ENCODE measurements at regions not wholly inside any gene's neighbourhood (a gene's known extent, or its start where the extent isn't known, plus 50 kb on each side); places are given as distances from the start of the nearest gene placed in this dataset.
"Not testable (repeated sequence)": the region's sequence is repeated elsewhere in the genome, so short reads cannot be mapped to it uniquely, and the experiment has no call there.

- intact Hi-C loops (cut with DNase I), result no loop called here
- peaks cover 0 to 1% (median 0%) of the 10 kb centered on the region in 3 donors for H3K9me3 ChIP-seq (ENCODE audit: control insufficient read depth in 2 of 3, insufficient read depth in 1 of 3, low read length in 3 of 3)
- no peak overlapping the region for H3K27ac ChIP-seq (ENCODE audit: low read depth in 2 of 2, low read length in 2 of 2)
- FAIRE-seq, result no peak
- no peak overlapping the region for H3K4me3 ChIP-seq (ENCODE audit: low read length in 3 of 3)
- no peaks in the 10 kb centered on the region for H3K4me1 ChIP-seq (ENCODE audit: control insufficient read depth in 2 of 3, insufficient read depth in 2 of 3, low read depth in 1 of 3, low read length in 3 of 3)
- no peak overlapping the region for H3K9ac ChIP-seq (ENCODE audit: low read length in 3 of 3)
- TF ChIP-seq CTCF (IDR thresholded peaks at IDR 0.05; ENCODE audit: borderline replicate concordance, extremely low read depth, insufficient read depth), result no peak
- no peaks in the 10 kb centered on the region for H3K27me3 ChIP-seq (ENCODE audit: control insufficient read depth, insufficient read depth, low read length)
- no peaks in the 10 kb centered on the region for H3K36me3 ChIP-seq (ENCODE audit: control insufficient read depth in 2 of 3, insufficient read depth in 3 of 3, low read length in 3 of 3)
- DNase-seq, result no peak
Observed at GRCh38 chr10:2036209-2036608, 298.9 kb upstream of the ADARB2 start.

- Histone ChIP-seq H3K27me3 (ENCODE audit: control insufficient read depth, insufficient read depth, low read length) (no peaks in the 10 kb centered on the region), H3K27ac (ENCODE audit: low read depth in 2 of 2, low read length in 2 of 2) (no peak overlapping the region), H3K9ac (ENCODE audit: low read length in 3 of 3) (no peak overlapping the region), H3K4me3 (ENCODE audit: low read length in 3 of 3) (no peak overlapping the region), H3K4me1 (ENCODE audit: control insufficient read depth in 2 of 3, insufficient read depth in 2 of 3, low read depth in 1 of 3, low read length in 3 of 3) (no peaks in the 10 kb centered on the region), H3K9me3 (ENCODE audit: control insufficient read depth in 2 of 3, insufficient read depth in 1 of 3, low read length in 3 of 3) (no peaks in the 10 kb centered on the region), H3K36me3 (ENCODE audit: control insufficient read depth in 2 of 3, insufficient read depth in 3 of 3, low read length in 3 of 3) (no peaks in the 10 kb centered on the region)
- no peak for FAIRE-seq
- DNase-seq, result no peak
- no peak for TF ChIP-seq CTCF (IDR thresholded peaks at IDR 0.05; ENCODE audit: borderline replicate concordance, extremely low read depth, insufficient read depth)
- intact Hi-C loops (cut with DNase I), result no loop called here
Observed at GRCh38 chr10:2030046-2030445, 292.7 kb upstream of the ADARB2 start.

- Histone ChIP-seq H3K27me3 (ENCODE audit: control insufficient read depth, insufficient read depth, low read length) (no peaks in the 10 kb centered on the region), H3K27ac (ENCODE audit: low read depth in 2 of 2, low read length in 2 of 2) (no peak overlapping the region), H3K9ac (ENCODE audit: low read length in 3 of 3) (no peak overlapping the region), H3K36me3 (ENCODE audit: control insufficient read depth in 2 of 3, insufficient read depth in 3 of 3, low read length in 3 of 3) (no peaks in the 10 kb centered on the region), H3K4me3 (ENCODE audit: low read length in 3 of 3) (no peak overlapping the region), H3K4me1 (ENCODE audit: control insufficient read depth in 2 of 3, insufficient read depth in 2 of 3, low read depth in 1 of 3, low read length in 3 of 3) (no peaks in the 10 kb centered on the region), H3K9me3 (ENCODE audit: control insufficient read depth in 2 of 3, insufficient read depth in 1 of 3, low read length in 3 of 3) (no peaks in the 10 kb centered on the region)
- no peak for TF ChIP-seq CTCF (IDR thresholded peaks at IDR 0.05; ENCODE audit: borderline replicate concordance, extremely low read depth, insufficient read depth)
- FAIRE-seq, result no peak
- intact Hi-C loops (cut with DNase I), result no loop called here
- DNase-seq, result no peak
Observed at GRCh38 chr10:2026936-2027335, 289.6 kb upstream of the ADARB2 start.

- H3K9ac ChIP-seq (ENCODE audit: low read length in 3 of 3); intact Hi-C loops (cut with DNase I); H3K27me3 ChIP-seq (ENCODE audit: control insufficient read depth, insufficient read depth, low read length); FAIRE-seq; DNase-seq; H3K9me3 ChIP-seq (ENCODE audit: control insufficient read depth in 2 of 3, insufficient read depth in 1 of 3, low read length in 3 of 3); H3K36me3 ChIP-seq (ENCODE audit: control insufficient read depth in 2 of 3, insufficient read depth in 3 of 3, low read length in 3 of 3); H3K4me1 ChIP-seq (ENCODE audit: control insufficient read depth in 2 of 3, insufficient read depth in 2 of 3, low read depth in 1 of 3, low read length in 3 of 3); H3K4me3 ChIP-seq (ENCODE audit: low read length in 3 of 3); H3K27ac ChIP-seq (ENCODE audit: low read depth in 2 of 2, low read length in 2 of 2): not testable (repeated sequence)
Observed at GRCh38 chr10:2024750-2025149, 287.4 kb upstream of the ADARB2 start.

Measured in kidney (tissue), 13 donors.